IMR-90 (cell line): ENCODE measurements at regions not wholly inside any gene's neighbourhood (a gene's known extent, or its start where the extent isn't known, plus 50 kb on each side); places are given as distances from the start of the nearest gene placed in this dataset.

Experiments
- BHLHE40 ChIP-seq: fragments of 150-350 bp; IDR thresholded peaks from 2 replicates; pipeline ENCODE4 v1.6.1; 2016; ENCODE audit warnings: mild to moderate bottlenecking, low read depth, low read length
- CEBPB ChIP-seq: IDR thresholded peaks from 2 replicates; pipeline ENCODE4 v1.6.1; 2012; ENCODE audit warnings: low read depth, low read length, improper control_type of control experiment
- CHD1 ChIP-seq: IDR thresholded peaks from 2 replicates; pipeline ENCODE4 v1.6.1; 2012; ENCODE audit warnings: low read depth, low read length, improper control_type of control experiment
- CTCF ChIP-seq: conservative IDR thresholded peaks from 2 replicates; pipeline ENCODE4 v1.5.1; 2012; ENCODE audit warnings: mild to moderate bottlenecking, low read depth, low read length, improper control_type of control experiment
- ELK1 ChIP-seq: fragments of 150-350 bp; IDR thresholded peaks from 2 replicates; pipeline ENCODE4 v1.6.1; 2016; ENCODE audit warnings: low read depth, mild to moderate bottlenecking, low read length, moderate library complexity, borderline replicate concordance
- FOS ChIP-seq: fragments of 150-350 bp; IDR thresholded peaks from 2 replicates; pipeline ENCODE4 v1.6.1; 2016; ENCODE audit warnings: low read depth, low read length
- MAFK ChIP-seq: IDR thresholded peaks from 2 replicates; pipeline ENCODE4 v1.6.1; 2012; ENCODE audit warnings: low read depth, low read length, improper control_type of control experiment
- MXI1 ChIP-seq: IDR thresholded peaks from 2 replicates; pipeline ENCODE4 v1.6.1; 2012; ENCODE audit warnings: low read depth, mild to moderate bottlenecking, low read length, moderate library complexity, borderline replicate concordance
- POLR2A ChIP-seq: IDR thresholded peaks from 2 replicates; pipeline ENCODE4 v1.6.1; 2012; ENCODE audit warnings: mild to moderate bottlenecking, low read depth, low read length
- RAD21 ChIP-seq: IDR thresholded peaks from 2 replicates; pipeline ENCODE4 v1.6.1; 2012; ENCODE audit warnings: low read length, improper control_type of control experiment
- RCOR1 ChIP-seq: IDR thresholded peaks from 2 replicates; pipeline ENCODE4 v1.6.1; 2012; ENCODE audit warnings: mild to moderate bottlenecking, low read length, improper control_type of control experiment; ENCODE audit not compliant: insufficient replicate concordance
- RFX5 ChIP-seq: IDR thresholded peaks from 2 replicates; pipeline ENCODE4 v1.8.0; 2012; ENCODE audit warnings: low read depth, mild to moderate bottlenecking, low read length, moderate library complexity
- SMC3 ChIP-seq: fragments of 150-350 bp; IDR thresholded peaks from 2 replicates; pipeline ENCODE4 v1.6.1; 2016; ENCODE audit warnings: low read depth, mild to moderate bottlenecking, antibody characterized with exemption, low read length, moderate library complexity
- USF2 ChIP-seq: fragments of 150-350 bp; IDR thresholded peaks from 2 replicates; pipeline ENCODE4 v1.6.1; 2017; ENCODE audit warnings: mild to moderate bottlenecking, antibody characterized with exemption, low read length, low read depth

- TF ChIP-seq CTCF (no peak), POLR2A (no peak), CHD1 (no peak), MXI1 (no peak), BHLHE40 (no peak), RFX5 (no peak), ELK1 (no peak), MAFK (no peak), SMC3 (no peak), CEBPB (no peak), USF2 (no peak), RCOR1 (no peak), FOS (no peak), RAD21 (no peak)
Observed at GRCh38 chr6:49233483-49233882, 229.6 kb downstream of the MMUT start.
